ENCODE measurements at regions not wholly inside any gene's neighbourhood (a gene's known extent, or its start where the extent isn't known, plus 50 kb on each side); places are given as distances from the start of the nearest gene placed in this dataset.

- TF ChIP-seq BCLAF1 (IDR thresholded peaks at IDR 0.05): no peak
- TF ChIP-seq RFXAP (CRISPR knock-in tag; IDR thresholded peaks at IDR 0.05; ENCODE audit: borderline replicate concordance): no peak
- TF ChIP-seq SMAD9 (CRISPR knock-in tag; IDR thresholded peaks at IDR 0.05): no peak
- no peak for TF ChIP-seq SKIL (CRISPR knock-in tag; IDR thresholded peaks at IDR 0.05; ENCODE audit: borderline replicate concordance)
- TF ChIP-seq ZNF333 (CRISPR knock-in tag; IDR thresholded peaks at IDR 0.05; ENCODE audit: borderline replicate concordance): no peak
- TF ChIP-seq NR2C2 (CRISPR knock-in tag; IDR thresholded peaks at IDR 0.05; ENCODE audit: borderline replicate concordance): no peak
- TF ChIP-seq ZC3H13 (CRISPR knock-in tag; IDR thresholded peaks at IDR 0.05): no peak
- TF ChIP-seq SRF (IDR thresholded peaks at IDR 0.05; ENCODE audit: low read depth, low read length): no peak
- TF ChIP-seq NCOA1 (CRISPR knock-in tag; IDR thresholded peaks at IDR 0.05): no peak
- no peak for TF ChIP-seq ZNF354B (CRISPR knock-in tag; IDR thresholded peaks at IDR 0.05)
Measured at GRCh38 chr1:238296371-238296770, 405.6 kb upstream of the ZP4 start (continued).
